CD4-positive, alpha-beta T cell (primary cell): ENCODE measurements at regions not wholly inside any gene's neighbourhood (a gene's known extent, or its start where the extent isn't known, plus 50 kb on each side); places are given as distances from the start of the nearest gene placed in this dataset.

Experiments used
- ATAC-seq: fragments of 200-7000 bp; cut with Tn5 transposase; one replicate; pipeline ENCODE4 v1.10.0; 2022; ENCODE audit warnings: mild to moderate bottlenecking; ENCODE audit not compliant: poor library complexity
- CTCF ChIA-PET: fragments of 350-600 bp; sonication (Branson Sonifier 250); formaldehyde crosslinking; loops from one replicate; lab custom pipeline; 2021; ENCODE audit warnings: antibody characterized with exemption, inconsistent platforms; lab: Charles Lee
- POLR2A ChIA-PET: fragments of 350-600 bp; sonication (Branson Sonifier 250); formaldehyde crosslinking; loops from one replicate; lab custom pipeline; 2021; ENCODE audit warnings: antibody characterized with exemption, inconsistent platforms; lab: Charles Lee
- DNase-seq, 14 experiments: peaks; one replicate each; pipeline ENCODE4 v3.0.0-alpha.2; 2013 to 2020; ENCODE audit warnings: mixed read lengths in 2 of 14
- H3K27ac ChIP-seq, 2 donors: one replicate each; pipeline versions ENCODE4 v1.5.1 to v1.7.0; 2013; ENCODE audit warnings: low read length in 2 of 2, low read depth in 1 of 2, mild to moderate bottlenecking in 1 of 2
- H3K27me3 ChIP-seq, 2 experiments: 1 replicate in 1 of 2; 2 replicates in 1 of 2; pipeline versions ENCODE4 v1.6.1 to v1.7.0; 2013; ENCODE audit warnings: low read length in 2 of 2, control low read depth in 1 of 2, mild to moderate bottlenecking in 1 of 2, moderate library complexity in 1 of 2; ENCODE audit not compliant: insufficient read depth in 2 of 2, control insufficient read depth in 1 of 2
- H3K36me3 ChIP-seq: one replicate; pipeline ENCODE4 v1.6.1; 2013; ENCODE audit warnings: low read length, control low read depth; ENCODE audit not compliant: insufficient read depth
- H3K4me1 ChIP-seq: one replicate; pipeline ENCODE4 v1.6.1; 2013; ENCODE audit warnings: low read length, control low read depth; ENCODE audit not compliant: insufficient read depth
- H3K4me3 ChIP-seq: one replicate; pipeline ENCODE4 v1.5.1; 2013; ENCODE audit warnings: mild to moderate bottlenecking, low read length, moderate library complexity
- H3K9me3 ChIP-seq, 2 experiments: 1 replicate in 1 of 2; 2 replicates in 1 of 2; pipeline versions ENCODE4 v1.6.1 to v1.7.0; 2013; ENCODE audit warnings: low read length in 2 of 2, mild to moderate bottlenecking in 2 of 2, control low read depth in 1 of 2, moderate library complexity in 1 of 2; ENCODE audit not compliant: control insufficient read depth in 1 of 2, insufficient read depth in 1 of 2
- H3K27ac Mint-ChIP-seq: one replicate; pipeline ENCODE4 v1.8.0; 2020; ENCODE audit warnings: mixed read lengths
- H3K27me3 Mint-ChIP-seq: one replicate; pipeline ENCODE4 v1.8.0; 2021; ENCODE audit warnings: mixed read lengths
- H3K36me3 Mint-ChIP-seq: one replicate; pipeline ENCODE4 v1.8.0; 2021; ENCODE audit warnings: low read depth, mixed read lengths
- H3K4me1 Mint-ChIP-seq: one replicate; pipeline ENCODE4 v1.8.0; 2021; ENCODE audit warnings: low read depth, mixed read lengths
- H3K4me3 Mint-ChIP-seq: one replicate; pipeline ENCODE4 v1.8.0; 2020; ENCODE audit warnings: mild to moderate bottlenecking, mixed read lengths
- H3K9me3 Mint-ChIP-seq: one replicate; pipeline ENCODE4 v1.8.0; 2020; ENCODE audit warnings: mixed read lengths
- intact Hi-C, 2 experiments: fragments of 100-400 bp; cut with DNase I in 1 of 2; cut with micrococcal nuclease in 1 of 2; formaldehyde crosslinking; loops; one replicate each; pipeline versions ENCODE4 v1.15.1 to v1.9.0; 2023 to 2025; cut with DNase I, micrococcal nuclease
- TF ChIP-seq, protein P1 (sequence below): fragments of 200-600 bp; IDR thresholded peaks from one replicate; pipeline ENCODE4 v1.8.0; 2022; ENCODE audit warnings: antibody characterized with exemption, mild to moderate bottlenecking

DNA sequence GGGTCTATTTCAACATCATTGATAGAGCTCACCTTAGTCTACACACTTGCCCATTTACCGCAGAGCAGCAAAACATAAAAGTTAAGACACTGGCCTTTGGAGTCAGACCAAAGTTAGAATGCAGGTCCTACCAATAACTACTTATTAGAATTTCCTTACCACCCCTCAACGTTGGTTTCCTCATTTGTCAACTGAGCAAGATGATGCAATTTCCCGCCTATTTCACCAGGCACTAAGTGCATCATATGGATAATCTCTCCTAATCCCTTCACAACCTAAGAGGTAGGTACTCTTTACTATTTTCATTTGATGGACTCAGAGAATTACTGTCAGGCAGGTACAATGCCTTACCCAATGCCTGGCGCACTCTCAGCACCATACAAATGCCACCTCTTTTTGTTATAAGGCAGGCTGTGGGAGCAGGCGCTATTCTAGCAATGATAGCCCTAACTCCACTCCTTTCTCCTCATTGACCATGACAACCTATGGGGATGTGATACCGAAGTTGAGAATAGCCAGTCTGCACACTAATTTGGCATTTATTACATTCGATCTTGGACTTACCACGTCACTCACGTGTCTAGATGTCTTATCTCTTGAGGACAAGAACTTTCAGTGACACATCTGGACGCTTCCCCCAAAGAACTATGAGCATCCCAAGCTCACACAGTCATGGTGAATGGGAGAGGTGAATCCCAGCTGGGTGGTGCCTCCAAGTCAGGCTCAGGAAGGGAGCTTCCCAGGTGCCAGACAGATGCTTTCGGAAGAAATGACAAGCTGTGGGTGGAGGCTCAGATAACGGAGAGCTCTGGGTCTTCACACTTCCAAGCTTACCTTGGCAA is 128.1 kb upstream of the STMND1 start:
- DNase-seq (no peak), ATAC-seq (no peak)
- no peak overlapping the region for H3K4me3 Mint-ChIP-seq
- intact Hi-C loops, result no loop called here
- TF ChIP-seq, protein P1, sequence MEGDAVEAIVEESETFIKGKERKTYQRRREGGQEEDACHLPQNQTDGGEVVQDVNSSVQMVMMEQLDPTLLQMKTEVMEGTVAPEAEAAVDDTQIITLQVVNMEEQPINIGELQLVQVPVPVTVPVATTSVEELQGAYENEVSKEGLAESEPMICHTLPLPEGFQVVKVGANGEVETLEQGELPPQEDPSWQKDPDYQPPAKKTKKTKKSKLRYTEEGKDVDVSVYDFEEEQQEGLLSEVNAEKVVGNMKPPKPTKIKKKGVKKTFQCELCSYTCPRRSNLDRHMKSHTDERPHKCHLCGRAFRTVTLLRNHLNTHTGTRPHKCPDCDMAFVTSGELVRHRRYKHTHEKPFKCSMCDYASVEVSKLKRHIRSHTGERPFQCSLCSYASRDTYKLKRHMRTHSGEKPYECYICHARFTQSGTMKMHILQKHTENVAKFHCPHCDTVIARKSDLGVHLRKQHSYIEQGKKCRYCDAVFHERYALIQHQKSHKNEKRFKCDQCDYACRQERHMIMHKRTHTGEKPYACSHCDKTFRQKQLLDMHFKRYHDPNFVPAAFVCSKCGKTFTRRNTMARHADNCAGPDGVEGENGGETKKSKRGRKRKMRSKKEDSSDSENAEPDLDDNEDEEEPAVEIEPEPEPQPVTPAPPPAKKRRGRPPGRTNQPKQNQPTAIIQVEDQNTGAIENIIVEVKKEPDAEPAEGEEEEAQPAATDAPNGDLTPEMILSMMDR, result no peak
- H3K27ac Mint-ChIP-seq, result no peak overlapping the region
- Histone ChIP-seq H3K4me3 (no peak overlapping the region), H3K27ac (no peak overlapping the region), H3K4me1 (no peaks in the 10 kb centered on the region), H3K9me3 (no peaks in the 10 kb centered on the region), H3K36me3 (no peaks in the 10 kb centered on the region), H3K27me3 (peaks cover 3 to 10% of the 10 kb centered on the region in 2 experiments)
- no peaks in the 10 kb centered on the region for H3K9me3 Mint-ChIP-seq
- CTCF ChIA-PET, result interaction anchor here (1.0 kb wide), 1 partner anchor 42 kb away, joined by 3 read pairs; no protein-coding TSS in a partner anchor
- peaks cover 27% of the 10 kb centered on the region for H3K27me3 Mint-ChIP-seq
- POLR2A ChIA-PET, result no interaction called here
- no peaks in the 10 kb centered on the region for H3K4me1 Mint-ChIP-seq
- H3K36me3 Mint-ChIP-seq, result no peaks in the 10 kb centered on the region

DNA sequence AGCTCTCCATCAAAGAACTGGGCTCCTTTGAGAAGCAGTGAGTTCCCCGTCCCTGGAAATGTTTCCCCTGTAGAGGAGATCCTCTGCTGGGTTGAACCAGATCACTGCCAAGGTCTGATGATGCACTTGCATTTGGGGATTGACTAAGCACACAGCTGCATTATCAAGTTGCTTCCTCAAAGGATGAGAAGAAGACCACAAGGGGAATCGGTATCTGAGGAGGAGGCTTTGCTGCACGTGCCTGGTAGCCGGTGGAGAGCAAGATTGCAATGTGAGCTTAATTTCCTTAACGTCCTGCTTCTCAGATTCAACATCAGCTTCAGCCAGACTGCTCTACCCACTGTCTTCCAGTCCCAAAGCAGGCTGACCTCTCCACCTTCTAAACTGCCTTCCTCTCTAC is 128.8 kb upstream of the STMND1 start:
- CTCF ChIA-PET, result no interaction called here
- H3K27ac Mint-ChIP-seq, result no peak overlapping the region
- Histone ChIP-seq H3K9me3 (no peaks in the 10 kb centered on the region), H3K4me3 (no peak overlapping the region), H3K36me3 (no peaks in the 10 kb centered on the region), H3K27me3 (peaks cover 8 to 10% of the 10 kb centered on the region in 2 experiments), H3K27ac (no peak overlapping the region), H3K4me1 (no peaks in the 10 kb centered on the region)
- TF ChIP-seq, protein P1, result no peak
- no peak for DNase-seq
- no peaks in the 10 kb centered on the region for H3K4me1 Mint-ChIP-seq
- H3K9me3 Mint-ChIP-seq, result no peaks in the 10 kb centered on the region
- POLR2A ChIA-PET, result no interaction called here
- H3K36me3 Mint-ChIP-seq, result no peaks in the 10 kb centered on the region
- H3K27me3 Mint-ChIP-seq, result peaks cover 24% of the 10 kb centered on the region
- no peak for ATAC-seq
- no peak overlapping the region for H3K4me3 Mint-ChIP-seq
- intact Hi-C loops, result no loop called here

DNA sequence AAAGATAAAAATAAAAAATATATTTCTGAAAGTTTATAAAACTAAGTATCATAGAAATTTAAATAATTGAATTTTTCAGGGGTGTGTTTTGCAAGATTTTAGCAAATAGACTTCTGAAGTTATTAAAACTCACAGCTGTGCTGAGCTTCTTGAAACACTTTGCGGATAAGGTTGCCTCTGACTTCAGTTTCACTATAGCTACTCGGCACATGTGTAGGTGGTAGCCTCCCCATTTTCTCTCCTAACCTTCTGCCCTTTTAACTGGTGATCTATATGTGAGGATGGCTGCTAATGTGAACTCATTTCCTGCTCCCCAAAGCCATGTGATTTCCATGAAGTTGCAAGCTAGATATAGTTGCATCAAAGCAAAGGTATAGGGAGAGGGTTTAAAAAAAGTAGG is 129.3 kb upstream of the STMND1 start:
- no peak for DNase-seq
- intact Hi-C loops, result no loop called here
- Histone ChIP-seq H3K4me3 (no peak overlapping the region), H3K9me3 (no peaks in the 10 kb centered on the region), H3K36me3 (no peaks in the 10 kb centered on the region), H3K27me3 (peaks cover 8 to 10% of the 10 kb centered on the region in 2 experiments), H3K27ac (no peak overlapping the region), H3K4me1 (no peaks in the 10 kb centered on the region)
- no peak overlapping the region for H3K4me3 Mint-ChIP-seq
- peaks cover 18% of the 10 kb centered on the region for H3K27me3 Mint-ChIP-seq
- H3K9me3 Mint-ChIP-seq, result no peaks in the 10 kb centered on the region
- ATAC-seq, result no peak
- POLR2A ChIA-PET, result no interaction called here
- no peaks in the 10 kb centered on the region for H3K36me3 Mint-ChIP-seq
- CTCF ChIA-PET, result no interaction called here
- no peak overlapping the region for H3K27ac Mint-ChIP-seq
- no peaks in the 10 kb centered on the region for H3K4me1 Mint-ChIP-seq
- TF ChIP-seq, protein P1, result no peak
